ENCODE measurements at regions not wholly inside any gene's neighbourhood (a gene's known extent, or its start where the extent isn't known, plus 50 kb on each side); places are given as distances from the start of the nearest gene placed in this dataset.

GRCh38 chr3:30341079-30341478, 265.3 kb upstream of the TGFBR2 start:
- no peak for DNase-seq

GRCh38 chr3:30341851-30342250, 264.6 kb upstream of the TGFBR2 start:
- no peak for DNase-seq

- DNase-seq, result no peak
Observed at GRCh38 chr3:30342318-30343060, 263.9 kb upstream of the TGFBR2 start.

- no peak for DNase-seq
Observed at GRCh38 chr3:30343067-30343831, 263.2 kb upstream of the TGFBR2 start.

DNA sequence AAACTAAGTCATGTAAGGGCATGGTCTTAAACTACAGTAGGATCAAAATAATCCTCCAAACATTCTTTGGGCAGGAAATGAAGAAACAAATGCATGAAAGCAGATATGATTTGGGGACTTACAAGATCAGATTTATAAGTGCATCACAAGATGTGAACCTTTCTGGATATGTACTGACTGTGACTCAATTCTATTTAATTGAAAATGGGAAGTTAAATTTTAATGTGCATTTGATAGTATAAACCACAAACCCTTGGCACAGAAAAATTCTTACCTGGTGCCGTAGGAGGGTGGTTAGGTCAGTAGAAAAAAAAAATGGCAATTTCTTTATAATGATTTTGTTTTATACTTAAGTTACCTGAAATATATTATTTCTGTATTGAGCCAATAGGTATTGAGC, 262.5 kb upstream of the TGFBR2 start:
- no peak for DNase-seq

- DNase-seq, result no peak
Observed at GRCh38 chr3:30344288-30344687, 262.1 kb upstream of the TGFBR2 start.

DNA sequence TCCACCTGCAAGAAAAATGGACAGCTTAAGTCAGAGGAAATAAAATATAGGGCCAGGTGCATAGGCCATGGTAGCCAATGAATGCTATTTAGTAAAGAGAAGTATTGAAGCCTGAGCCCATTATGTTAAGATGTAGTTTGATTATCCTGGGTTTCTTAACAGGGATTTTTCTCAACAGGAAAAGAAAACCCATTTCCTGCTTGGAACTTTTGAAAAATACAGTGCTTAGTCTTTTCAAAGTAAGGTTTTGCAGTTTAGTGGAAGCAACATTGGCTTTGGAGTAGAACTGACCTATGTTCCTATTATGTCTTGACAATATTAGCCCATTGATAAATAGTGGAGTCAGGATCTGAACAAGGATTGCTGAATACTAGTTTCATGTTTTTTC, 259.5 kb upstream of the TGFBR2 start:
- no peak for DNase-seq

GRCh38 chr3:30347679-30348216, 258.7 kb upstream of the TGFBR2 start:
- DNase-seq, result no peak

DNA sequence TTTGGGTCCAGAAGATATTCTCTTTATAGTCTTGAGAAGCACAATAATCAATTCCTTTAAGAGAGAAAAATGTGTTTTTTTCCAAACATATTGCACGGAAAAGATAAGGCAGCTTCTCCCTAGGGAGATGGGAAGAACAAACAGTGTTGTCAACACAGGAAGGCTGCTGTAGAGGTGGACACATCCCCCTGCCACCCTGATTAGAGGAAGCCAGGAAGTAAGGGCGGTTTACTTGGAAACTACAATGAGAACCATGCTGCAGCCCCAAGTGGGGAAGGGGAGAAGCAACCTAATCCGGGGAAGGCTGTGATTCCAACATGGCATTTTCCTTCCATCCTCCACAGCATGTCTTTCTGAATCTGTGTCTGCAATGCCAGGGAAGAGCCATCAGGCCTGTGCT, 256.9 kb upstream of the TGFBR2 start:
- DNase-seq, result no peak

GRCh38 chr3:30350011-30350410, 256.4 kb upstream of the TGFBR2 start:
- no peak for DNase-seq

- no peak for DNase-seq
Observed at GRCh38 chr3:30350901-30351300, 255.5 kb upstream of the TGFBR2 start.

GRCh38 chr3:30352410-30353318, 253.7 kb upstream of the TGFBR2 start:
- no peak for DNase-seq

- no peak for DNase-seq
Observed at GRCh38 chr3:30353711-30354467, 252.5 kb upstream of the TGFBR2 start.

GRCh38 chr3:30354513-30354912, 251.9 kb upstream of the TGFBR2 start:
- no peak for DNase-seq

DNA sequence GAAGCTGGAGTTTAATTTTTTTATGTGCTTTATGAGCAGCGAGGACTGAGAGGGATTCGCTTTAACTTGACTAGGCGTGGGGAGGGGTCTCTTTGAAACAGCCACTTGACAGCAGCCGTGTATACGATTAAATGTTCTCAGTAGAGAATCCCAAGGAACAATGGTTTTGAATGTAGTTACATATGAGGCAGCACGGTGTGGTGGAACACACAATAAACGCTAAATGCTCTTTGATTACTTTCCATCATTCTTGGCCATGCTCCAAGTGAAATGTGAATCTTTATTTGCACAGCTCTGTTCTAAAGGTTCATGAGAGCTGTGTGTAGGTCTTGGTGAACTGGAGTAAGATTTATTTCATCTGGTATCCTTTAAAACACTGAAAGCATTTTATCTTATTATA, 251.4 kb upstream of the TGFBR2 start:
- no peak for DNase-seq

GRCh38 chr3:30355622-30356021, 250.8 kb upstream of the TGFBR2 start:
- DNase-seq, result no peak

GRCh38 chr3:30356866-30357753, 249.3 kb upstream of the TGFBR2 start:
- DNase-seq, result no peak

GRCh38 chr3:30357897-30358296, 248.5 kb upstream of the TGFBR2 start:
- DNase-seq, result no peak

- DNase-seq, result no peak
Observed at GRCh38 chr3:30358871-30359270, 247.5 kb upstream of the TGFBR2 start.

DNA sequence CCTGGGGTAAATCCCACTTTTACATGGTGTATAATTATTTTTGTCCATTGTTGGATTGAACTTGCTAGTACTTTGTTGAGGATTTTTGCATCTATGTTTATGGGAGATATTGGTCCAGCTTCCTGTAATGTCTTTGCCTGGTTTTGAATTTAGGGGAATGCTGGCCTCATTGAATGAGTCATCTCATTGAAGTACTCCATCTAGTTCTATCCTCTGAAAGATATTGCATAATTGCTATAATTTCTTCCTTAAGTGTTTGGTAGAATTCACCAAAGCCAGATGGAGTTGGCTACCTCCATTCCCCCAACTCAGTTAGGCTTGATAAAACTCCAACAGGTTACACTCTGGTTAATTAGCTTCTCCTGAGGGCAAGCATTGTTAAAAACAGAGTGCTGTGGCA, 237.4 kb upstream of the TGFBR2 start:
- DNase-seq, result no peak

DNA sequence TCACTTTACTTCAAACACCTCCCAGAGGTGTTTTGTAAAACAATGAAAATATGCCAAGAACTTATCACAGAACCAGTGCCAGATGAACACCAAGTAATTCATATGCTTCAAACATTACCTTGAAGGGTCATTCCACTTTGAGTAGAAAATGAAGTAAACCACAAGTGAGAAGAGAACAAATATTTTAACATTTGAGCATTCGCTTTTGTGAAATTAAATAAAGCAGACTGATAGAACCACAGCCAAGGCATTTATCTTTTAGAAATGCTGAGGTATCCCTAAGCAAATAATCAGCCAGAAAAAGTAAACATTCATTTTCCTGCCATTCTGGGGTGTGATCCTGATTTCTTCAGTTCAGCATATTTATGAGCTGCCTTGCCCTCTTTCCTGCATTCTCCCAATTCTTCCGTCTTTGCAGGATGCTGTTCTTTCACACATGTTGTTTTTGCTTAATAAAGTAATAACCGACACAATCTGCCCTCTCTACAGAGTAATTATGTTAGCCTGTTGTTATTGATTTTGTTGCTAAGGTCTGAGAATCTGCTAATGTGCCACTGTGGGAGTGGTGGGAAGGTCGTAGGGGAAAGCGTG, 235.6 kb upstream of the TGFBR2 start:
- no peak for DNase-seq

Data from KG1 (cell line).